ENCODE measurements at regions not wholly inside any gene's neighbourhood (a gene's known extent, or its start where the extent isn't known, plus 50 kb on each side); places are given as distances from the start of the nearest gene placed in this dataset.

- intact Hi-C loops (cut with micrococcal nuclease): no loop called here
- no peak overlapping the region for H3K4me3 ChIP-seq (replicated peaks in 1 of 2; ENCODE audit: low read depth in 1 of 2, low read length in 2 of 2)
- no peaks in the 10 kb centered on the region for H3K9me3 ChIP-seq (ENCODE audit: control insufficient read depth in 1 of 2, insufficient read depth in 1 of 2, low read depth in 1 of 2, low read length in 2 of 2)
- no peak overlapping the region for H3K9ac ChIP-seq (ENCODE audit: low read length)
- TF ChIP-seq ZNF274 (IDR thresholded peaks at IDR 0.05; ENCODE audit: low read depth, low read length): no peak
- TF ChIP-seq CTCF (IDR thresholded peaks at IDR 0.05 in 2 of 3, conservative IDR thresholded peaks at IDR 0.05 in 1 of 3; ENCODE audit: borderline replicate concordance in 1 of 3, insufficient read depth in 1 of 3, low read depth in 2 of 3, low read length in 2 of 3): no peak
- no peak for TF ChIP-seq EGR1 (IDR thresholded peaks at IDR 0.05; ENCODE audit: low read depth)
- no peak for TF ChIP-seq RAD21 (IDR thresholded peaks at IDR 0.05; ENCODE audit: low read depth)
- TF ChIP-seq ZFX (IDR thresholded peaks at IDR 0.05): no peak
- no peak for TF ChIP-seq CBX3 (IDR thresholded peaks at IDR 0.05; ENCODE audit: low read depth)
- TF ChIP-seq ATF3 (IDR thresholded peaks at IDR 0.05): no peak
- TF ChIP-seq JUND (IDR thresholded peaks at IDR 0.05): no peak
- H3K4me1 ChIP-seq (ENCODE audit: control insufficient read depth in 1 of 2, insufficient read depth in 2 of 2, low read length in 2 of 2): no peaks in the 10 kb centered on the region
- H3K4me2 ChIP-seq (ENCODE audit: low read length): no peak overlapping the region
- H3K27me3 ChIP-seq (ENCODE audit: insufficient read depth, low read length): no peaks in the 10 kb centered on the region
- ATAC-seq (no peak), DNase-seq (ENCODE audit: low read depth, low spot score) (no peak)
- no peaks in the 10 kb centered on the region for H4K20me1 ChIP-seq (ENCODE audit: insufficient read depth)
- H3K36me3 ChIP-seq (ENCODE audit: control insufficient read depth in 1 of 2, insufficient read depth in 2 of 2, low read length in 2 of 2): no peaks in the 10 kb centered on the region
- RAD21 ChIA-PET (ENCODE audit: low non-redundant PET in 1 of 2, low total read pairs in 2 of 2, uncharacterized antibody in 2 of 2, unreplicated experiment in 2 of 2): no interaction called here
- H3K9me2 ChIP-seq (ENCODE audit: insufficient read depth): no peaks in the 10 kb centered on the region
- BruUV-seq (replicated peaks): no TSS peak
- CTCF ChIA-PET: no interaction called here
- no peaks in the 10 kb centered on the region for H3K79me2 ChIP-seq (ENCODE audit: insufficient read depth, low read length)
- no peak overlapping the region for H3K27ac ChIP-seq (ENCODE audit: low read depth, low read length)
- H2AFZ ChIP-seq (ENCODE audit: low read depth, low read length, poor library complexity, severe bottlenecking): no peak overlapping the region
- POLR2A ChIA-PET: no interaction called here
These were observed 211.3 kb upstream of the RPS6KA3 start for GRCh38 chrX:20477836-20478524.

- CTCF ChIA-PET: no interaction called here
- Histone ChIP-seq H3K36me3 (ENCODE audit: control insufficient read depth in 1 of 2, insufficient read depth in 2 of 2, low read length in 2 of 2) (no peaks in the 10 kb centered on the region), H3K4me3 (replicated peaks in 1 of 2; ENCODE audit: low read depth in 1 of 2, low read length in 2 of 2) (no peak overlapping the region), H3K79me2 (ENCODE audit: insufficient read depth, low read length) (no peaks in the 10 kb centered on the region), H3K9me3 (ENCODE audit: control insufficient read depth in 1 of 2, insufficient read depth in 1 of 2, low read depth in 1 of 2, low read length in 2 of 2) (no peaks in the 10 kb centered on the region), H3K4me2 (ENCODE audit: low read length) (no peak overlapping the region), H3K9ac (ENCODE audit: low read length) (no peak overlapping the region), H2AFZ (ENCODE audit: low read depth, low read length, poor library complexity, severe bottlenecking) (no peak overlapping the region), H4K20me1 (ENCODE audit: insufficient read depth) (no peaks in the 10 kb centered on the region), H3K9me2 (ENCODE audit: insufficient read depth) (no peaks in the 10 kb centered on the region), H3K4me1 (ENCODE audit: control insufficient read depth in 1 of 2, insufficient read depth in 2 of 2, low read length in 2 of 2) (no peaks in the 10 kb centered on the region), H3K27ac (ENCODE audit: low read depth, low read length) (no peak overlapping the region), H3K27me3 (ENCODE audit: insufficient read depth, low read length) (no peaks in the 10 kb centered on the region)
- RAD21 ChIA-PET (ENCODE audit: low non-redundant PET in 1 of 2, low total read pairs in 2 of 2, uncharacterized antibody in 2 of 2, unreplicated experiment in 2 of 2): no interaction called here
- POLR2A ChIA-PET: no interaction called here
- no peak for DNase-seq (ENCODE audit: low read depth, low spot score)
- BruUV-seq (replicated peaks): no TSS peak
- intact Hi-C loops (cut with micrococcal nuclease): no loop called here
- ATAC-seq: no peak
- no peak for TF ChIP-seq MAX (IDR thresholded peaks at IDR 0.05)
- no peak for TF ChIP-seq JUND (IDR thresholded peaks at IDR 0.05)
- TF ChIP-seq SP1 (IDR thresholded peaks at IDR 0.05; ENCODE audit: low read depth): no peak
- TF ChIP-seq ZNF274 (IDR thresholded peaks at IDR 0.05; ENCODE audit: low read depth, low read length): no peak
- no peak for TF ChIP-seq REST (IDR thresholded peaks at IDR 0.05; ENCODE audit: low read depth)
- no peak for TF ChIP-seq CBX3 (IDR thresholded peaks at IDR 0.05; ENCODE audit: low read depth)
- TF ChIP-seq CEBPB (IDR thresholded peaks at IDR 0.05; ENCODE audit: low read depth): no peak
- TF ChIP-seq EZH2 (IDR thresholded peaks at IDR 0.05): no peak
- TF ChIP-seq RAD21 (IDR thresholded peaks at IDR 0.05; ENCODE audit: low read depth): no peak
- no peak for TF ChIP-seq FOSL1 (IDR thresholded peaks at IDR 0.05; ENCODE audit: low read depth)
- no peak for TF ChIP-seq SIN3A (IDR thresholded peaks at IDR 0.05; ENCODE audit: low read depth)
- TF ChIP-seq ZFX (IDR thresholded peaks at IDR 0.05): no peak
- TF ChIP-seq EZH2phosphoT487 (IDR thresholded peaks at IDR 0.05; ENCODE audit: borderline replicate concordance): no peak
- TF ChIP-seq ELF1 (IDR thresholded peaks at IDR 0.05; ENCODE audit: borderline replicate concordance, low read depth): no peak
These were observed 210.5 kb upstream of the RPS6KA3 start for GRCh38 chrX:20477219-20477618.
